ENCODE measurements at regions not wholly inside any gene's neighbourhood (a gene's known extent, or its start where the extent isn't known, plus 50 kb on each side); places are given as distances from the start of the nearest gene placed in this dataset.

GRCh38 chr2:16154501-16155280, 214.3 kb downstream of the MYCN start:
- DNase-seq (ENCODE audit: low read depth in 3 of 3): no peak

- DNase-seq (ENCODE audit: low read depth in 3 of 3): no peak
Observed at GRCh38 chr2:16154061-16154460, 213.7 kb downstream of the MYCN start.

- DNase-seq (ENCODE audit: low read depth in 3 of 3): no peak
Observed at GRCh38 chr2:16153754-16154035, 213.3 kb downstream of the MYCN start.

GRCh38 chr2:16152928-16153753, 212.8 kb downstream of the MYCN start:
- no peak for DNase-seq (ENCODE audit: low read depth in 3 of 3)

- DNase-seq (ENCODE audit: low read depth in 3 of 3): no peak
Observed at GRCh38 chr2:16152071-16152927, 211.9 kb downstream of the MYCN start.

- no peak for DNase-seq (ENCODE audit: low read depth in 3 of 3)
Observed at GRCh38 chr2:16151651-16152050, 211.3 kb downstream of the MYCN start.

GRCh38 chr2:16151281-16151570, 210.9 kb downstream of the MYCN start:
- no peak for DNase-seq (ENCODE audit: low read depth in 3 of 3)

- DNase-seq (ENCODE audit: low read depth in 3 of 3): no peak
Observed at GRCh38 chr2:16150456-16151280, 210.3 kb downstream of the MYCN start.

- DNase-seq (ENCODE audit: low read depth in 3 of 3): no peak
Observed at GRCh38 chr2:16149349-16150243, 209.2 kb downstream of the MYCN start.

GRCh38 chr2:16148632-16149348, 208.4 kb downstream of the MYCN start:
- no peak for DNase-seq (ENCODE audit: low read depth in 3 of 3)

- no peak for DNase-seq (ENCODE audit: low read depth in 3 of 3)
Observed at GRCh38 chr2:16142383-16143361, 202.3 kb downstream of the MYCN start.

GRCh38 chr2:16141641-16141921, 201.2 kb downstream of the MYCN start:
- no peak for DNase-seq (ENCODE audit: low read depth in 3 of 3)

GRCh38 chr2:16140771-16141640, 200.7 kb downstream of the MYCN start:
- no peak for DNase-seq (ENCODE audit: low read depth in 3 of 3)

- no peak for DNase-seq (ENCODE audit: low read depth in 3 of 3)
Observed at GRCh38 chr2:16139663-16140615, 199.6 kb downstream of the MYCN start.

GRCh38 chr2:16138811-16139662, 198.7 kb downstream of the MYCN start:
- no peak for DNase-seq (ENCODE audit: low read depth in 3 of 3)

Data from stimulated activated CD4-positive, alpha-beta T cell treated with anti-CD3 and anti-CD28 coated beads, TNF-alpha, amount 100 ng/mL, for 4 hours (primary cell).